H4 (cell line): ENCODE measurements at regions not wholly inside any gene's neighbourhood (a gene's known extent, or its start where the extent isn't known, plus 50 kb on each side); places are given as distances from the start of the nearest gene placed in this dataset.
"Not testable (repeated sequence)": the region's sequence is repeated elsewhere in the genome, so short reads cannot be mapped to it uniquely, and the experiment has no call there.

Experiments used
- DNase-seq: peaks from one replicate; pipeline ENCODE4 v3.0.0-alpha.2; 2015; ENCODE audit warnings: low spot score

- no peak for DNase-seq
Measured at GRCh38 chr3:103169289-103169688, 734.5 kb downstream of the ZPLD1 start.

GRCh38 chr3:103170651-103171050 lies 735.8 kb downstream of the ZPLD1 start:
- no peak for DNase-seq

GRCh38 chr3:103173940-103174339 lies 739.1 kb downstream of the ZPLD1 start:
- no peak for DNase-seq

- no peak for DNase-seq
Measured at GRCh38 chr3:103181160-103181559, 746.3 kb downstream of the ZPLD1 start.

GRCh38 chr3:103184772-103185171 lies 750.0 kb downstream of the ZPLD1 start:
- no peak for DNase-seq

- DNase-seq = no peak
Measured at GRCh38 chr3:103189941-103190340, 755.1 kb downstream of the ZPLD1 start.

- DNase-seq = peak; percentile 30
Measured at GRCh38 chr3:103195216-103195615, 760.4 kb downstream of the ZPLD1 start.

GRCh38 chr3:103203441-103203840 lies 768.6 kb downstream of the ZPLD1 start:
- no peak for DNase-seq

- DNase-seq = no peak
Measured at GRCh38 chr3:103210583-103210982, 775.8 kb downstream of the ZPLD1 start.

- no peak for DNase-seq
Measured at GRCh38 chr3:103218146-103218545, 783.3 kb downstream of the ZPLD1 start.

GRCh38 chr3:103218793-103219192 lies 784.0 kb downstream of the ZPLD1 start:
- DNase-seq = no peak

GRCh38 chr3:103227651-103228050 lies 792.8 kb downstream of the ZPLD1 start:
- DNase-seq = no peak

- DNase-seq = no peak
Measured at GRCh38 chr3:103247459-103247858, 812.6 kb downstream of the ZPLD1 start.

GRCh38 chr3:103254827-103255226 lies 820.0 kb downstream of the ZPLD1 start:
- not testable (repeated sequence) for DNase-seq

GRCh38 chr3:103269287-103269686 lies 834.5 kb downstream of the ZPLD1 start:
- DNase-seq = no peak

GRCh38 chr3:103271575-103271974 lies 836.8 kb downstream of the ZPLD1 start:
- no peak for DNase-seq

GRCh38 chr3:103295974-103296570 lies 861.3 kb downstream of the ZPLD1 start:
- peak; percentile 13 for DNase-seq

GRCh38 chr3:103297502-103297901 lies 862.7 kb downstream of the ZPLD1 start:
- not testable (repeated sequence) for DNase-seq

GRCh38 chr3:103306104-103306503 lies 871.3 kb downstream of the ZPLD1 start:
- DNase-seq = no peak

GRCh38 chr3:103308921-103309320 lies 874.1 kb downstream of the ZPLD1 start:
- no peak for DNase-seq

- no peak for DNase-seq
Measured at GRCh38 chr3:103319912-103320311, 885.1 kb downstream of the ZPLD1 start.

GRCh38 chr3:103337179-103337845 lies 902.5 kb downstream of the ZPLD1 start:
- DNase-seq = no peak

- DNase-seq = no peak
Measured at GRCh38 chr3:103341078-103341606, 906.3 kb downstream of the ZPLD1 start.
